ENCODE measurements at regions not wholly inside any gene's neighbourhood (a gene's known extent, or its start where the extent isn't known, plus 50 kb on each side); places are given as distances from the start of the nearest gene placed in this dataset.

- TF ChIP-seq CTCF (IDR thresholded peaks at IDR 0.05) (no peak), POLR2AphosphoS5 (IDR thresholded peaks at IDR 0.05) (no peak), EP300 (IDR thresholded peaks at IDR 0.05) (no peak), POLR2A (IDR thresholded peaks at IDR 0.05) (no peak)
These were observed 195.8 kb downstream of the PTEN start for GRCh38 chr10:88059190-88059589.
